Suprapubic skin (tissue), 4 donors: ENCODE measurements at regions not wholly inside any gene's neighbourhood (a gene's known extent, or its start where the extent isn't known, plus 50 kb on each side); places are given as distances from the start of the nearest gene placed in this dataset.

Experiments
- CTCF ChIP-seq, 2 donors: fragments of 200-600 bp in 1 of 2; fragments of 450-650 bp in 1 of 2; sonication (generic) in 1 of 2; IDR thresholded peaks; one replicate each; pipeline ENCODE4 v1.5.1; 2016 to 2019; ENCODE audit warnings: antibody characterized with exemption in 2 of 2, mild to moderate bottlenecking in 1 of 2, moderate library complexity in 1 of 2
- EP300 ChIP-seq: sonication (generic); formaldehyde crosslinking; IDR thresholded peaks from one replicate; pipeline ENCODE4 v1.6.1; 2017; ENCODE audit warnings: antibody characterized with exemption
- POLR2AphosphoS5 ChIP-seq, 3 donors: sonication (generic); formaldehyde crosslinking; IDR thresholded peaks; one replicate each; pipeline ENCODE4 v1.6.1; 2017; ENCODE audit warnings: antibody characterized with exemption in 3 of 3

- no peak for TF ChIP-seq CTCF (IDR thresholded peaks at IDR 0.05)
- no peak for TF ChIP-seq EP300
- no peak for TF ChIP-seq POLR2AphosphoS5 (IDR thresholded peaks at IDR 0.05)
These were observed 369.3 kb downstream of the NUAK1 start for GRCh38 chr12:105769486-105769885.
